A673 (cell line): ENCODE measurements at regions not wholly inside any gene's neighbourhood (a gene's known extent, or its start where the extent isn't known, plus 50 kb on each side); places are given as distances from the start of the nearest gene placed in this dataset.
"Not testable (repeated sequence)": the region's sequence is repeated elsewhere in the genome, so short reads cannot be mapped to it uniquely, and the experiment has no call there.

Source experiments
- BruUV-seq: library from RNA; stranded (reverse); fragments of 400-500 nt; replicated peaks from 2 replicates; lab custom pipeline; 2021; lab: Mats Ljungman, UMichigan
- CTCF ChIA-PET: fragments of 300-600 bp; sonication (Branson Sonifier 250); formaldehyde crosslinking; loops from one replicate; lab custom pipeline; 2022; ENCODE audit warnings: antibody characterized with exemption; lab: Charles Lee
- POLR2A ChIA-PET: fragments of 300-600 bp; sonication (Branson Sonifier 250); formaldehyde crosslinking; loops from one replicate; lab custom pipeline; 2022; ENCODE audit warnings: antibody characterized with exemption; ENCODE audit not compliant: low non-redundant PET; lab: Charles Lee
- DNase-seq: peaks from one replicate; pipeline ENCODE4 v3.0.0-alpha.2; 2015; ENCODE audit warnings: low spot score
- H3K27ac ChIP-seq: fragments of 200-600 bp; sonication (generic); 2 replicates; pipeline ENCODE4 v1.5.1; 2016; ENCODE audit warnings: mixed run types, low read depth, mild to moderate bottlenecking, mixed read lengths, antibody characterized with exemption, low read length; ENCODE audit not compliant: poor library complexity, severe bottlenecking
- H3K27me3 ChIP-seq: fragments of 200-600 bp; sonication (generic); replicated peaks from 2 replicates; pipeline ENCODE4 v1.6.1; 2017; ENCODE audit warnings: mixed run types, low read depth, mild to moderate bottlenecking, mixed read lengths, antibody characterized with exemption, low read length; ENCODE audit not compliant: insufficient read depth, poor library complexity
- H3K36me3 ChIP-seq: fragments of 200-600 bp; sonication (generic); 2 replicates; pipeline ENCODE4 v1.6.1; 2016; ENCODE audit warnings: mixed run types, mild to moderate bottlenecking, mixed read lengths, antibody characterized with exemption, low read length; ENCODE audit not compliant: insufficient read depth, poor library complexity, severe bottlenecking
- H3K4me1 ChIP-seq: fragments of 200-600 bp; sonication (generic); 2 replicates; pipeline ENCODE4 v1.6.1; 2017; ENCODE audit warnings: mixed run types, mild to moderate bottlenecking, mixed read lengths, antibody characterized with exemption, low read length; ENCODE audit not compliant: insufficient read depth, poor library complexity, severe bottlenecking
- H3K4me3 ChIP-seq: fragments of 200-600 bp; sonication (generic); 2 replicates; pipeline ENCODE4 v1.5.1; 2016; ENCODE audit warnings: low read depth, mixed run types, mild to moderate bottlenecking, mixed read lengths, low read length; ENCODE audit not compliant: poor library complexity, severe bottlenecking
- H3K9me3 ChIP-seq: fragments of 200-600 bp; sonication (generic); 2 replicates; pipeline ENCODE4 v1.6.1; 2016; ENCODE audit warnings: mixed run types, low read depth, mild to moderate bottlenecking, mixed read lengths, antibody characterized with exemption, low read length; ENCODE audit not compliant: poor library complexity, severe bottlenecking
- CTCF ChIP-seq: fragments of 300-800, 200-600 bp; sonication (generic); conservative IDR thresholded peaks from 2 replicates; pipeline ENCODE4 v1.5.1; 2017; ENCODE audit warnings: low read depth, mild to moderate bottlenecking, antibody characterized with exemption, low read length, moderate library complexity, mixed read lengths
- EZH2 ChIP-seq: fragments of 200-600 bp; sonication (generic); IDR thresholded peaks from 2 replicates; pipeline ENCODE4 v1.6.1; 2017; ENCODE audit warnings: borderline replicate concordance, low read depth, mild to moderate bottlenecking, mixed read lengths, antibody characterized with exemption, low read length; ENCODE audit not compliant: poor library complexity, severe bottlenecking
- intact Hi-C: fragments of 100-400 bp; cut with micrococcal nuclease; formaldehyde crosslinking; loops from one replicate; pipeline ENCODE4 v1.10.0; 2022; ENCODE audit not compliant: unreplicated experiment

DNA sequence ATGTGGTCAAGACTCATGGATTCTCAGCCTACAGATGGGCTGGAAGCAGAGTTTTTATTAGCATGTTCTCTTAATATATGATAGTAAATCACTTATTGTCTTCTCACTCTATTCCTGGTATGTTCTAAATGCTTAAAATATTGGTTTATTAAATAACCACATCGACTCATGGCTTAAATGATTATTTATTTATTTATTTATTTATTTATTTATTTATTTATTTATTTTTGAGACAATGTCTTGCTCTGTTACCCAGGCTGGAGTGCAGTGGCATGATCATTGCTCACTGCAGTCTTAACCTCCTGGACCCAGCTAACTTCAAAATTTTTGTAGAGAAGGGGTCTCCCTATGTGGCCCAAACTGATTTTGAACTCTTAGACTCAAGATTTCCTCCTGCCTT lies 457.2 kb upstream of the TNC start:
- Histone ChIP-seq H3K27ac (no peak overlapping the region), H3K4me1 (no peaks in the 10 kb centered on the region), H3K27me3 (no peaks in the 10 kb centered on the region), H3K9me3 (no peaks in the 10 kb centered on the region), H3K36me3 (no peaks in the 10 kb centered on the region), H3K4me3 (no peak overlapping the region)
- no TSS peak for BruUV-seq
- TF ChIP-seq EZH2 (no peak), CTCF (no peak)
- intact Hi-C loops: no loop called here
- DNase-seq: no peak
- POLR2A ChIA-PET: no interaction called here
- CTCF ChIA-PET: no interaction called here

- BruUV-seq, POLR2A ChIA-PET, CTCF ChIA-PET, intact Hi-C loops, H3K4me3 ChIP-seq, DNase-seq, H3K27me3 ChIP-seq, H3K36me3 ChIP-seq, H3K9me3 ChIP-seq: not testable (repeated sequence)
- peak overlapping the region; percentile 19 for H3K27ac ChIP-seq
- peaks cover 21% of the 10 kb centered on the region for H3K4me1 ChIP-seq
Measured at GRCh38 chr9:115585458-115585857, 467.5 kb upstream of the TNC start.

DNA sequence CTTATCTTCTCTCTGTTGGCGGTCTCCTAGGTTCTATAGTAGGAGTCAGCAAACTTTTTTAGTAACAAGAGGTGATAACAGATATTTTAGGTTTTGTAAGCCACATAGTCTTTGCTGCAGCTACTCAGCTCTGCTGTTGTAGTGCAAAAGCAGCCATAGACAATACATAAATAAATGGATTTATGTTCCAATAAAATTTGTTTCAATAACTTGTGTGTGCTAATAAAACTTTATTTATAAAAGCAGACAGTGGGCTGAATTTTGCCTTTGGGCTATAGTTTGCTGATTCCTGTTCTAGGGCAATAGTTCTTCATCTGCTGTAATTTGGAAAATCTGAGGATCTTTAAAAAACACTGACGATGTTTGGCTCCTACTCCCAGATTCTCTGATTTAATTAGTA lies 469.4 kb upstream of the TNC start:
- ChIA-PET CTCF (no interaction called here), POLR2A (no interaction called here)
- BruUV-seq: no TSS peak
- peaks cover 22% of the 10 kb centered on the region for H3K4me1 ChIP-seq
- H3K36me3 ChIP-seq: no peaks in the 10 kb centered on the region
- peaks cover 9% of the 10 kb centered on the region for H3K9me3 ChIP-seq
- no peak for TF ChIP-seq CTCF
- TF ChIP-seq EZH2: no peak
- no peak overlapping the region for H3K4me3 ChIP-seq
- DNase-seq: no peak
- no peaks in the 10 kb centered on the region for H3K27me3 ChIP-seq
- no peak overlapping the region for H3K27ac ChIP-seq
- intact Hi-C loops: no loop called here

DNA sequence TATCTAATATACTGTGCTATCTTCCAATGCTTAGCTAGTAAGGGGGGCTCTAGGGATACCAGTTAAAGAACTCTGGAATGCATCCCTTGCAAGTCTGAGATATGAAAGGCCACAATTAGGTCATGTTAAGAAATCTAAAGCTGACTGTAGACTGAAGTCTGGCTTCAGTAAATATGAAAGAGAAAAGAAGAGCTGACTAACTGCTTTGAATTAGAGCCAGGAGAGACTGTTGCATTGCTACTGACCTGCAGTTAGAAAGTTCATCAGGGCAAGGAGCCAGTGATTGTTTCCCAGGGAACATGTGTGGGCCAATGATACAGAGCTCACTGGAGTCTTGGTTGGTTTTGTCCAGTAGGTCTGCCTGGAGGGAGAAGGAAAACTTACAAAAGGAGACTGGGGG lies 472.1 kb upstream of the TNC start:
- no peak for DNase-seq
- Histone ChIP-seq H3K9me3 (peaks cover 9% of the 10 kb centered on the region), H3K36me3 (no peaks in the 10 kb centered on the region), H3K27me3 (no peaks in the 10 kb centered on the region), H3K4me3 (no peak overlapping the region), H3K4me1 (peaks cover 44% of the 10 kb centered on the region), H3K27ac (peak overlapping the region; percentile 39)
- BruUV-seq: no TSS peak
- CTCF ChIA-PET: no interaction called here
- POLR2A ChIA-PET: no interaction called here
- intact Hi-C loops: loop anchor here (5.0 kb wide), 3 partner anchors 562 to 1272 kb away; partner anchors contain the start of gene PAPPA
- no peak for TF ChIP-seq CTCF
- no peak for TF ChIP-seq EZH2
